SK-N-MC (cell line): ENCODE measurements at regions not wholly inside any gene's neighbourhood (a gene's known extent, or its start where the extent isn't known, plus 50 kb on each side); places are given as distances from the start of the nearest gene placed in this dataset.

Experiments used
- EZH2 ChIP-seq: fragments of 200-600 bp; sonication (generic); IDR thresholded peaks from one replicate; pipeline ENCODE4 v1.6.1; 2017; ENCODE audit warnings: antibody characterized with exemption
- POLR2AphosphoS5 ChIP-seq: IDR thresholded peaks from 2 replicates; pipeline ENCODE4 v1.6.1; 2012; ENCODE audit warnings: mild to moderate bottlenecking, low read depth, low read length, borderline replicate concordance

DNA sequence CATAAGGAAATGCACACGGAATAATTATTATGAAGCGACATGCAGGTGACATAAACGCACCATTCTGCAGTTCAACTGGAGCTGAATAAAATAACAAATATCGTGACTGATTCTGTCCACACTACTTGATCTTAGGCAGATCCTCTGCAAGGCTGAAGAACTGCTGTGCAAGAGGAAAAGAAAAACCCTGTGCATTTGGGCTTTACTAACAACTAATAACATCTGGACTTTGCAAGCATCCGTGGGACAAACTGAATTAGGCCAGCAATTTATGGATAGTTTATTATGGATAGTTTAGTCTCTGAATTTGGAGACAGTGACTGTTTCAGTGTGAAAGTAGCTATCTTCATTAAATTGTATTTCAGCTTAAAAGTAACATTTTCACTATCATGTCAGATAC, 309.4 kb downstream of the SFMBT2 start:
- TF ChIP-seq EZH2 = no peak
- TF ChIP-seq POLR2AphosphoS5 = no peak
